ENCODE measurements at regions not wholly inside any gene's neighbourhood (a gene's known extent, or its start where the extent isn't known, plus 50 kb on each side); places are given as distances from the start of the nearest gene placed in this dataset.

DNA sequence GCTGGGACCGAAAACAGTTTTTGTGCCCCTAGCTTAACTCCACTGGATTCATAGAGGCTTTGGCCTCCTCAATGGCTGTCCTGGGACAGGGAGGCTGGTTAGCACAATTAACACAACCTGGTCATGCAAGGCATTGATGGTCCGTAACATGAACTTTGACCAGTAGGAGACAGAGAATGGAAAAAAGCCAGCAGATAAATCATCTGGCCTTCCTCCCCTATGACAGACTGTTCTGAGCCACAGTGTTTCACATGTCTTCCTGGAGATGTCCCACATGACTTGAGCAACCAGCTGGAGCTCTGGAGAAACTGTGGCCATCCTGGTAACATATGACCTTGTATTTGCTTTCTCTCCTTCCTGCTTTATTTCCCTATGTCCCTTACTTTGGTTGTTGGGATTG lies 244.2 kb downstream of the UQCRFS1 start:
- TF ChIP-seq, protein P1, sequence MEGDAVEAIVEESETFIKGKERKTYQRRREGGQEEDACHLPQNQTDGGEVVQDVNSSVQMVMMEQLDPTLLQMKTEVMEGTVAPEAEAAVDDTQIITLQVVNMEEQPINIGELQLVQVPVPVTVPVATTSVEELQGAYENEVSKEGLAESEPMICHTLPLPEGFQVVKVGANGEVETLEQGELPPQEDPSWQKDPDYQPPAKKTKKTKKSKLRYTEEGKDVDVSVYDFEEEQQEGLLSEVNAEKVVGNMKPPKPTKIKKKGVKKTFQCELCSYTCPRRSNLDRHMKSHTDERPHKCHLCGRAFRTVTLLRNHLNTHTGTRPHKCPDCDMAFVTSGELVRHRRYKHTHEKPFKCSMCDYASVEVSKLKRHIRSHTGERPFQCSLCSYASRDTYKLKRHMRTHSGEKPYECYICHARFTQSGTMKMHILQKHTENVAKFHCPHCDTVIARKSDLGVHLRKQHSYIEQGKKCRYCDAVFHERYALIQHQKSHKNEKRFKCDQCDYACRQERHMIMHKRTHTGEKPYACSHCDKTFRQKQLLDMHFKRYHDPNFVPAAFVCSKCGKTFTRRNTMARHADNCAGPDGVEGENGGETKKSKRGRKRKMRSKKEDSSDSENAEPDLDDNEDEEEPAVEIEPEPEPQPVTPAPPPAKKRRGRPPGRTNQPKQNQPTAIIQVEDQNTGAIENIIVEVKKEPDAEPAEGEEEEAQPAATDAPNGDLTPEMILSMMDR (conservative IDR thresholded peaks at IDR 0.05; ENCODE audit: low read depth, low read length), result no peak
- TF ChIP-seq EZH2 (IDR thresholded peaks at IDR 0.05; ENCODE audit: borderline replicate concordance, low read depth, low read length, poor library complexity, severe bottlenecking), result no peak
